DMS53 (cell line): ENCODE measurements at regions not wholly inside any gene's neighbourhood (a gene's known extent, or its start where the extent isn't known, plus 50 kb on each side); places are given as distances from the start of the nearest gene placed in this dataset.
"Not testable (repeated sequence)": the region's sequence is repeated elsewhere in the genome, so short reads cannot be mapped to it uniquely, and the experiment has no call there.

Experiments used
- DNase-seq: peaks from one replicate; lab custom pipeline; 2025; lab: John Stamatoyannopoulos, UW

DNA sequence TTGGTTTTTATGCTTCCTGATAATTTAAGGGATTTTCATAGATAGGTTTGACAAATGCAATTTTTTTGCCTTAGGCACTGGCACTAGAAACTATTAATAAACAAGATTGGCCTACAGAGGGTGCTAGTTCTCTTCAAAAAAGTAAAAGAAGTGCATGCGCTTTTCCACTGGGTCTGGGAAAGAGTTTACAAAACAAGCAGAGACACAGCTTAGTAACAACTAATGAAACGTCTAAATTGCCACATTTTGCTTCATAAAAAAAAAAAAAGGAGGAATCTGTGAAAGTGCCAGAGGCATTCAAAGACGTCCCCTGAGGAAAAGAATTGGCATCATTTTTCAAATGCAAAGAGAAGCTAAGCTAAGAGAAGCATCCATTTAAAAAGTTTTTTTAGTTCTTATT, 58.3 kb upstream of the EEA1 start:
- DNase-seq: peak; percentile 89

DNA sequence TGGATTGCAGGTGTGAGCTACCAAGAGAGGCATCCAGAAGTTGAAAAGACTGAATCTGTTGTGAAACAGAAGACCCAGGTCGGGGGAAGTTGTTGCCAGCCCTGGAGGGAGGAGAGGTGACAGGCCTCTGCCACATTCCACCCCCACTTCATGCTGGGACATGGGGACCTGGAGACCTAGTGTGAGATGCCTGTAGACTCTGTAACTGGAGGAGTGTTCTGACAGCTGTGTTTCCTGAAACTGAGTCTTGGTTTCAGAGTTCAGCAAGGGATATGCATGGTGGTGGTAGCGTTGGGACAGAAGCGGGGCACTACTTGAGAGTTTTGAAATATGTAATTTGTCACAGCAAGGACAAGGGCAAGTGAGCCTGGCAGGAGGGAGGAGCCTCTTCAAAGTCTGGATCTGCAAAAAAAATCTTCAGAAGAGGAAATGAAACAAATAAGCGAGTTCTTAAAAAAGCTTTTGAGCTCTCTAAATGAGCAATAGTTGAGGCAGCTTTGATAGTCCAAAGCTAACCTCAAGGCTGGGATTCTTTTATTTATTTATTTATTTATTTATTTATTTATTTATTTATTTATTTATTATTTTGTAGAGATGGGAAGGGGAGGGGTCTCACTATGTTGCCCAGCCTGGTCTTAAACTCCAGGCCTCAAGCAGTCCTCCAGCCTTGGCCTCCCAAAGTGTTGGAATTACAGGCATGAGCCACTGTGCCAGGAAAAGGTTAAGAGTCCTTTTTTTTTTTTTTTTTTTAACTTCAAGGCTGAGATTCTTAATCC, 58.9 kb upstream of the EEA1 start:
- peak; percentile 13 for DNase-seq

DNA sequence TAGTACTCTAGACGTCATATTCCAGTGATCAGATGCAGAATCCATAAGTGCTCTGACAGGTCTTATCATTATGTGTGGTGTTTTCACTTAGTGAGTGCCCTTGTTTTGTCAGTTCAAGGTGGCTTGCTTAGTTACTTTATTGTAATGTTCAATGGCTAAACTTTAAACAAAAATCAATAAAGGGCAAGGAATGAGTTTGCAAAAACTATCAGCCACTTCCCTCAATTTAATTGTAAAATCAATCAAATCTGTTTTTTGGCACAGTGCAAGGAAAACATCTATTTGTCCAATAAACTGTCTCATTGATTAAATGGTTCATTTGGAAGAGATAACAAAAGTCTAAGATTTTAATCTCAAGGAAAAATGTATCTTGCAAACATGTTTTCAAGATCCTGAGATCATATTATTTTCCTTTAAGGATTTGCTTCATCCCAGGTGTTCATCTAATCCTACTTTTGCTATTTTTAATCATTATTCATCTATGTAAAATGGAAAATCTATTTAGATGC, 59.6 kb upstream of the EEA1 start:
- no peak for DNase-seq

DNA sequence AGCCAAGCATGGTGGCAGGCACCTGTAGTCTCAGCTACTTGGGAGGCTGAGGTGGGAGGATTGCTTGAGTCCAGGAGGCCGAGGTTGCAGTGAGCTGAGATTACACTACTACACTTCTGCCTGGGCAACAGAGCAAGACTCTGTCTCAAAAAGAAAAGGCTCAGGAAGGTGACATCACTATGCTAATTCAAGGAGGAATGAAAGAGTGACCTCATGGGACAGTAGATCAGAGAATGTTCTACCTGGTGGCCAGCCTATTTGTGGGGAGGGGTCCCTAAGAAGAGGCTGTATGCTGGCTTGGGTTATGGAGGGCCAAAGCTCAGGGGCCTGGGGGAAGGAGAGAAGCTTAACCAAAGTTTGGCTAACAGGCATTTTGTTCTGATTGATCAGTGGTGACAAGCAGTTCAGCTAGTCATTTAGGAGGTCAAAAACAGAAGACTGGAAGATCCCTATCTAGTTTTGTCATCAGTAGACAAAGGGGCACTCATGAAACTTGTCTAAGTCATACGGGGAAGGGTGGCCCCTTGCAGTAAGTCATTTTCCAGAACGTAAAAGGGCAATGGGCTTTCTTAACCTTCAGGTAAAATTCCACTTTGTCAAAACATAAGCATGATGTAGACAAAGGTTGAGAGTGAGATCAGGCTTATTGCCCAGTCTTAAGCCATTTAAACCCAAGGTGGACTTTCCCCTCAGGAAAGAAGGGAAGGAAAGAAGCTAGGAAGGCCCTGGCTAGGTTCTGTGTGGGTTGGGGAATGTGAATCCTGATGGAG, 60.8 kb upstream of the EEA1 start:
- no peak for DNase-seq

- no peak for DNase-seq
Observed at GRCh38 chr12:92991134-92991533, 62.0 kb upstream of the EEA1 start.

DNA sequence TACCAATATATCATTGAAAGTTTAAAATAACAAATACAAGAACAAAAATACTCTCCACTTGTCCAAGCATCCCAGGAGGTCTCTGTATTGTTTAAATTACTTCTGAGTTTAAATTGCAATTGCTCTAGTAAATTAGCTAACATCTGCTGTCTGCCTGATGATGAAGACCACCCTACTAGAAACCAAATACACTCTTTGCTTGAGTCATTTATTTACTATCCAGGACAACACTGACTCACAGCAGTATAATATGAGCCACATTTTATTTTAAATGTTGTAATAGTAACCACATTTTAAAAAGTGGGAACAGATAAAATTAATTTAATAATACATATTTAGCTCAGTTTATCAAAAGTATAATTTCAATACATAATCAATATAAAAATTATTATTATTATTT, 62.9 kb upstream of the EEA1 start:
- no peak for DNase-seq

DNA sequence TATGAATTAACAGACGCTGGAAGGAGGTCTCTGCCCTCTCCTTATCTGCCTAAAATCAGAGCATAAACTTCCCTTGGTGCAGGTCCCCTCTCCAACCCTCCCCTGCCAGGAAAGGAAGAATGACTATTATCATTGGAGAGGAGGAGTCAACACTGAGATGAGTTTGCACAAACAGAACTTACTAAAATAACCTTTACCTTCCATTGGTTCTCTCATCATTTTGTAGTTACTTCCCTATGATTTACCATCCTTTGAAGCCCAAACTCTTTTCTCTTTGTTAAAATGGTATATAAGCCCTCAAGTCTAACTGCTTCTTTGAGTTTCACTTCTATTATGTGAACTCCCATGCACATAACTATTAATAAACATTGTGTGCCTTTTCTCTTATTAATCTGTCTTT, 64.2 kb upstream of the EEA1 start:
- DNase-seq: no peak

GRCh38 chr12:92995258-92995903, 66.3 kb upstream of the EEA1 start:
- no peak for DNase-seq

GRCh38 chr12:93000026-93000425, 70.9 kb upstream of the EEA1 start:
- no peak for DNase-seq

DNA sequence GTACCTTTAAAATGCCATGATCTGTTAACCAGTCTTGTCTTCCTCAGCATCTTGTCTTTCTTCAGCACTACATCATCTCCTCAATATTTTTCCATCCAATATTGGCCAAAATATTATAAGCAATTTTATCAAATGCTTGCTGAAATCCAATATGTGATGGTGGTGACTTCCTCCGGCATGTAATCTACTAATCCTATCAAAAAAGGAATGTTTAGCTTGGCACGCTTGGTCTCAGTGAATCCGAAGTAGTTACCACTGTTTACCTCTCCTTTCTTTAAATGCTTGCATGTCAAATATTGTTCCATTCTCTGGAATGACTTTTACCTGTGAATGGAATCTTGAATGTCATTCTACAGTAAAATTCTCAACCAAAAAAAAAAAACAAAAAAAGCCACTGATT, 72.3 kb upstream of the EEA1 start:
- DNase-seq: no peak

- no peak for DNase-seq
Observed at GRCh38 chr12:93002293-93003054, 73.4 kb upstream of the EEA1 start.

- DNase-seq: no peak
Observed at GRCh38 chr12:93003531-93004239, 74.6 kb upstream of the EEA1 start.

DNA sequence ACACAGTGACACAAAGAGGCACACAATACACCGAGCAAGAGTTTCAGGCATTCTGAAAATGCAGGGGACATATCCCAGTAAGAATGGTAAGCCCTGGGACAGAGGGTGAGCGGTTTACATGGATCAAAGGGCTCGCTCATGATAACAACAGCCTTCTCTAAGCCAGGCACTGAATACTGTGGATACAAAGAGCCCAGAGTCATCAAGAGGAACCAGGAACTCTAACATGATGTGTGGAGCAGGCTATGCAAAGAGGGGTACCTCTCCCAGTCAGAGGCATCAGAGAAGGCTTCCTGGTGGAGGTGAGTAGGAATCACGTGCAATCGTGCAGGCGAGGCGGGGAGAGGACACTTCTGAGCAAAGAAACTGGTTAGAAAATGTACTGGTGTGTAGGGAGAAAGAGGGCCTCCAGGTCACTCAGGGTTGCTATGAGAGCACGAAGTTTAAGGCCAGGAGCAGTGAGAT, 76.9 kb upstream of the EEA1 start:
- no peak for DNase-seq

- no peak for DNase-seq
Observed at GRCh38 chr12:93006471-93007208, 77.5 kb upstream of the EEA1 start.

GRCh38 chr12:93007544-93007943, 78.4 kb upstream of the EEA1 start:
- DNase-seq: no peak

DNA sequence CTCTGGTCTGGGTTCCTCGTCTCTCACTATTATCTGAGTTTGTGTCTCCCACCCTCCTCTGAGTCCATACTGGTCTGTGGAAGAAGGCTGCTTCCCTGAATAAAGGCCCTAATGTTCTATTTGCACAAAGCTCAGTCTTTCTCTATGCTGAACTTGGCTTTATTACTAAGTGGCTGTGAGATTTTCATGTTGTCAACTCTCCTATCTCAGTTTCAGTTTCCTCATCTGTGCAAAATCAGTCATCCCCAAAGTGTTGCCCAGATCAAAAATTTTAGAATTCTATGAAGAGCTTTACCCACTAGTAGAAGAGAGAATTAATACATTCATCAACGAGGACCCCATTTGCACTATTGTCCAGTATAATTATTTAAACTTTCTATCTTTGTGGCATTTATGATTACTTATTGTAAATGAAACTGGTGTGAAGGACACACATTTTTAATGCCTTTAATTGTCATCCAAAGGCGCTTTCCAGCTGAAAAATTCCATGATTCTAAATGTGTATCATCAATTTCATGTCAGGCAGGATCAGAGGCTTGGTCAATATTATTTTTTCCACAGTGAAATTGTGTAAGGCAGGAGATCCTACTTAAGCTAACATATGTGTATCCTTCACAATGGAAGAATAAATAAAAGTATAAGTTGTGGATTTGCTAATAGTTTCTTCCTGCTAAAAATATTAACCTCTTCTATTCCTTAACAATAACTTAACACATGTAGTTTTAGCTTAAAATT, 79.1 kb upstream of the EEA1 start:
- DNase-seq: no peak

GRCh38 chr12:93008880-93009279, 79.8 kb upstream of the EEA1 start:
- not testable (repeated sequence) for DNase-seq

GRCh38 chr12:93009533-93009932, 80.4 kb upstream of the EEA1 start:
- no peak for DNase-seq

- no peak for DNase-seq
Observed at GRCh38 chr12:93010461-93010860, 81.4 kb upstream of the EEA1 start.

GRCh38 chr12:93011100-93011499, 82.0 kb upstream of the EEA1 start:
- DNase-seq: no peak
